PC-9 (cell line): ENCODE measurements at regions not wholly inside any gene's neighbourhood (a gene's known extent, or its start where the extent isn't known, plus 50 kb on each side); places are given as distances from the start of the nearest gene placed in this dataset.

Experiments used
- EZH2 ChIP-seq: fragments of 200-600 bp; sonication (generic); IDR thresholded peaks from 2 replicates; pipeline ENCODE4 v1.8.0; 2017; ENCODE audit warnings: antibody characterized with exemption, low read depth
- TF ChIP-seq, protein P1 (sequence below): fragments of 200-600 bp; sonication (generic); conservative IDR thresholded peaks from 2 replicates; pipeline ENCODE4 v1.6.1; 2017; ENCODE audit warnings: mixed run types, antibody characterized with exemption, mild to moderate bottlenecking, moderate library complexity

- TF ChIP-seq, protein P1, sequence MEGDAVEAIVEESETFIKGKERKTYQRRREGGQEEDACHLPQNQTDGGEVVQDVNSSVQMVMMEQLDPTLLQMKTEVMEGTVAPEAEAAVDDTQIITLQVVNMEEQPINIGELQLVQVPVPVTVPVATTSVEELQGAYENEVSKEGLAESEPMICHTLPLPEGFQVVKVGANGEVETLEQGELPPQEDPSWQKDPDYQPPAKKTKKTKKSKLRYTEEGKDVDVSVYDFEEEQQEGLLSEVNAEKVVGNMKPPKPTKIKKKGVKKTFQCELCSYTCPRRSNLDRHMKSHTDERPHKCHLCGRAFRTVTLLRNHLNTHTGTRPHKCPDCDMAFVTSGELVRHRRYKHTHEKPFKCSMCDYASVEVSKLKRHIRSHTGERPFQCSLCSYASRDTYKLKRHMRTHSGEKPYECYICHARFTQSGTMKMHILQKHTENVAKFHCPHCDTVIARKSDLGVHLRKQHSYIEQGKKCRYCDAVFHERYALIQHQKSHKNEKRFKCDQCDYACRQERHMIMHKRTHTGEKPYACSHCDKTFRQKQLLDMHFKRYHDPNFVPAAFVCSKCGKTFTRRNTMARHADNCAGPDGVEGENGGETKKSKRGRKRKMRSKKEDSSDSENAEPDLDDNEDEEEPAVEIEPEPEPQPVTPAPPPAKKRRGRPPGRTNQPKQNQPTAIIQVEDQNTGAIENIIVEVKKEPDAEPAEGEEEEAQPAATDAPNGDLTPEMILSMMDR = no peak
- TF ChIP-seq EZH2 = no peak
Observed at GRCh38 chr4:35604724-35605123, 639.6 kb downstream of the ARAP2 start.
